ENCODE measurements at regions not wholly inside any gene's neighbourhood (a gene's known extent, or its start where the extent isn't known, plus 50 kb on each side); places are given as distances from the start of the nearest gene placed in this dataset.

DNA sequence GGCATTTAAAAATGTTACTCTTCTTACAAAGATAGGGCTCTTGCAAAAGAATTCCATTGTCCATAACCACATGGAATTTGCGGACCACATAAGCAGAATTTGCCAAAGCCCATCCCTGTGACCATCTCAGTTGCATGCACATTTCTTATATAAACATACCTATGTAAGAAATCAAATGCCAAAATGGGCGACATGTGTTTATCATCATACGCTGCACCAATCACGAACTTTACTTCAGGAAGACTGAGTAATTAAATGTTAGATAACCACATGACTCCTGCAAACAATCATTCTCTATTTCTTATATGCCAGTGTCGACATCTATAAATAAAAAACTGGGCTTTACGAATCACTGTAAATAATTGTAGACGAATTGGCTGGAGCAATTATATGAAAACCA lies 186.1 kb upstream of the RBMS1 start:
- TF ChIP-seq, protein P1, sequence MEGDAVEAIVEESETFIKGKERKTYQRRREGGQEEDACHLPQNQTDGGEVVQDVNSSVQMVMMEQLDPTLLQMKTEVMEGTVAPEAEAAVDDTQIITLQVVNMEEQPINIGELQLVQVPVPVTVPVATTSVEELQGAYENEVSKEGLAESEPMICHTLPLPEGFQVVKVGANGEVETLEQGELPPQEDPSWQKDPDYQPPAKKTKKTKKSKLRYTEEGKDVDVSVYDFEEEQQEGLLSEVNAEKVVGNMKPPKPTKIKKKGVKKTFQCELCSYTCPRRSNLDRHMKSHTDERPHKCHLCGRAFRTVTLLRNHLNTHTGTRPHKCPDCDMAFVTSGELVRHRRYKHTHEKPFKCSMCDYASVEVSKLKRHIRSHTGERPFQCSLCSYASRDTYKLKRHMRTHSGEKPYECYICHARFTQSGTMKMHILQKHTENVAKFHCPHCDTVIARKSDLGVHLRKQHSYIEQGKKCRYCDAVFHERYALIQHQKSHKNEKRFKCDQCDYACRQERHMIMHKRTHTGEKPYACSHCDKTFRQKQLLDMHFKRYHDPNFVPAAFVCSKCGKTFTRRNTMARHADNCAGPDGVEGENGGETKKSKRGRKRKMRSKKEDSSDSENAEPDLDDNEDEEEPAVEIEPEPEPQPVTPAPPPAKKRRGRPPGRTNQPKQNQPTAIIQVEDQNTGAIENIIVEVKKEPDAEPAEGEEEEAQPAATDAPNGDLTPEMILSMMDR (IDR thresholded peaks at IDR 0.05; ENCODE audit: low read depth, low read length, missing control alignments), result no peak
- in situ Hi-C loops (cut with HindIII; ENCODE audit: low sequenced_read_pairs), result no loop called here
- H3K4me3 ChIP-seq (ENCODE audit: low read depth, low read length), result no peak overlapping the region
- DNase-seq (ENCODE audit: low read depth), result no peak

DNA sequence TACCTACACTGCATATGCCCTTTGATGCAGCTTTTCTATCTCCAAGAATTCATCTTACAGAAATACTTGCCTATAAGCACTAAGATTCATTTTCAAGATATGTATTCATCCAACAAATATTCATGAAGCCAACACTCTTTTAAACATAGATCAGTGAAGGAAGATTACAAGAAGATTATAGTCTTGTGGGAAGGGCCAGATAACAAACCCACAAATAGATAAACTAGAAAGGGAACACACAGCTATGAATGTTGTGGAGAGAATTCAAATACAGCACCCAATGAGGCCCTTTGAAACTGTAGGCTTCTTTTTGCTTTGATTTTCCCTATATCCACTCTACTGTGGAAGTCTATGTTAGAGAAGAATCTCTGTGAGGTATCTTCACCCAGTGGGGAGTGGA lies 186.7 kb upstream of the RBMS1 start:
- TF ChIP-seq, protein P1 (IDR thresholded peaks at IDR 0.05; ENCODE audit: low read depth, low read length, missing control alignments), result no peak
- DNase-seq (ENCODE audit: low read depth), result no peak
- H3K4me3 ChIP-seq (ENCODE audit: low read depth, low read length), result no peak overlapping the region
- in situ Hi-C loops (cut with HindIII; ENCODE audit: low sequenced_read_pairs), result no loop called here

DNA sequence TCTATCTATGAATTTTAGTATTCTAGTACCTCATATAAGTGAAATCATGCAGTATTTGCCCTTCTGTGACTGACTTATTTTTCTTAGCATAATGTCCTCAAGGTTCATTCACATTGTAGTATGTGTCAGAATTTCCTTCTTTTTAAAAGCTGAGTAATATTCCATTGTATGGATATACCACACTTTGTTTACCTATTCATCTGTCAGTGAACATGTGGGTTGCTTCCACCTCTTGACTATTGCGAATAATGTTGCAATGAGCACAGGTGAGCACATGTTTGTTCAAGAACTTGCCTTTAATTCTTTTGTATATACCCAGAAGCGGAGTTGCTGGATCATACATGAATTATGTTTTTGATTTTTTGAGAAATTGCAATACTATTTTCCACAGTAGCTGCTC lies 187.4 kb upstream of the RBMS1 start:
- TF ChIP-seq, protein P1 (IDR thresholded peaks at IDR 0.05; ENCODE audit: low read depth, low read length, missing control alignments), result no peak
- no peak overlapping the region for H3K4me3 ChIP-seq (ENCODE audit: low read depth, low read length)
- DNase-seq (ENCODE audit: low read depth), result no peak
- in situ Hi-C loops (cut with HindIII; ENCODE audit: low sequenced_read_pairs), result no loop called here

- TF ChIP-seq, protein P1 (IDR thresholded peaks at IDR 0.05; ENCODE audit: low read depth, low read length, missing control alignments), result no peak
- in situ Hi-C loops (cut with HindIII; ENCODE audit: low sequenced_read_pairs), result no loop called here
- H3K4me3 ChIP-seq (ENCODE audit: low read depth, low read length), result no peak overlapping the region
- no peak for DNase-seq (ENCODE audit: low read depth)
Observed at GRCh38 chr2:160683206-160683605, 189.6 kb upstream of the RBMS1 start.

DNA sequence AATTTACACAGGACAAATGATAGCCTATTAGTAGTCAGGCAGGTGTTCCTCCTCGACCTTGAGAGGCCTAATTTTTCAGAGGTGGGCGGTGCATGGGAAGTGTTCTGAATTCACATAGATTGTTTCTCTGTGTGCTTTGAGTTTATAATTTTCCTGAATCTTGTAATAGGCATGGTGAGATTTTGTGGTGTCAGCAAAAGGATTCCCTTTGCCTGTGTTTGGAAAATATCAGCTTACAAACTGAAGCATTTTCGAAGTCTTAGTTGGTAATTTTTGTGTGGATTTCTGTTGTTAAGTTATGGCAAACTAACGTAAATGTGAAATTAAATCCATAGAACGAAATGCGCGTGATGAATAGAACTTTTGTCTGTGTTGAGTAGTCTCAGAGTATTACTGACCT lies 194.0 kb upstream of the RBMS1 start:
- in situ Hi-C loops (cut with HindIII; ENCODE audit: low sequenced_read_pairs), result no loop called here
- no peak for DNase-seq (ENCODE audit: low read depth)
- TF ChIP-seq, protein P1 (IDR thresholded peaks at IDR 0.05; ENCODE audit: low read depth, low read length, missing control alignments), result no peak
- H3K4me3 ChIP-seq (ENCODE audit: low read depth, low read length), result no peak overlapping the region

DNA sequence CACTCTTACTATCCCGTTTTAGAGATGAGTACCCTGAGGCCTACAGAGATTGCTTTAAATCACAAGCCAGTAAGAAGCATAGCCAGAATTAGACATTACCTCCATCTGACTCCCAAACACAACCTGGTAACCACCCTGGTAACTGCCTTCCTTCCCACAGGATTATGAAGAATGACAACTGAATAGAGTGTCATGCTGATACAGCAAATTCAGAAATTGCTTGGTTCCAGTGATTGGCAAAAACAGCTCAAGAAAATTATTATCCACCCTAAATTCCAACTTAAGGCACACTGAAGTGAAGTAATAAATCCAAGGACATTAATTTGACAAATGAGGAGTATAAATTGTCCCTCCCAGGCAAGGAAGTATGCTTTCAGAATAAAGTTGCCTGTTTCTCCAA lies 195.8 kb upstream of the RBMS1 start:
- in situ Hi-C loops (cut with HindIII; ENCODE audit: low sequenced_read_pairs), result no loop called here
- DNase-seq (ENCODE audit: low read depth), result no peak
- TF ChIP-seq, protein P1 (IDR thresholded peaks at IDR 0.05; ENCODE audit: low read depth, low read length, missing control alignments), result no peak
- no peak overlapping the region for H3K4me3 ChIP-seq (ENCODE audit: low read depth, low read length)

DNA sequence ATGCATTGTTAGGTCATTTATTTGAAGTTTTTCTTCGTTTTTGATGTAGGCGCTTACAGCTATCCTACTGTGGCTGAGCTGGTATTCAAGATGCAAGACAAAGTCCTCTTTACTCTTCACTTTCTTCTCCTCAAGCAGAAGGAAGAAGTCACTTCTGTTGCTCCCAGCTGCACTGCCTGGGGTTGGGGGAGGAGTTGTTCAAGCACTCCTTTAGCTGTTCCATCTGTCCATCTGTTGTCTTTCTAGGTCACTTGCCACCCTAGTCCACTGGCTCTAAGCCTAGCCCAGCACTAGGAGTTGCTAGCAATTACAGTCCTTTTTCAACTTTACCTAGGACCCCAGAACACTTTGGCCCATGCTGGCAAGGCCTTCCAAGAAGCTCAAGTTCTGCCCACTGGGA lies 200.6 kb upstream of the RBMS1 start:
- DNase-seq (ENCODE audit: low read depth), result no peak
- in situ Hi-C loops (cut with HindIII; ENCODE audit: low sequenced_read_pairs), result no loop called here
- TF ChIP-seq, protein P1 (IDR thresholded peaks at IDR 0.05; ENCODE audit: low read depth, low read length, missing control alignments), result no peak
- H3K4me3 ChIP-seq (ENCODE audit: low read depth, low read length), result no peak overlapping the region

All from astrocyte of the cerebellum (primary cell).